ENCODE measurements at regions not wholly inside any gene's neighbourhood (a gene's known extent, or its start where the extent isn't known, plus 50 kb on each side); places are given as distances from the start of the nearest gene placed in this dataset.

DNA sequence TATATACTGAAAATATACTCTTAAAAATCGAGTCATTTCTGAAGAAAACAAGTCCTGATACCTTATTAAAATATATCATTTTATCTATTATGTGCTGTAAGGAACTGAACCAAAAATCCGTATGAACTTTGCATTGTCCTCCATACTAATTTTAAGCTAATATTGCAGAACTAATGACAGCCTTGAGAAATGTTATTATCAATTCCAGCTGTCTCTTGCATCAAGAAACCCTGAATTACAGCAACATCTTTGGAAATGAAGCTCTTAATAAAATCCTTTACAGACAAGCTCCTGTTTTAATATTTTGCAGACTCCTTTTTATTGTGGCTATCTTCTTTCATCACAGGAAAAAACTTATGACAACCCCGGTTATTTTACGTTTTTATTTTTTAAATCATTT is 1335.3 kb downstream of the EFNB2 start:
- H3K4me3 ChIP-seq (ENCODE audit: low read length in 2 of 2), result no peak overlapping the region
- H3K27me3 ChIP-seq (ENCODE audit: control insufficient read depth in 1 of 2, insufficient read depth in 2 of 2, low read length in 1 of 2), result no peaks in the 10 kb centered on the region
- no peaks in the 10 kb centered on the region for H3K4me1 ChIP-seq (ENCODE audit: control insufficient read depth in 1 of 2, insufficient read depth in 2 of 2, low read length in 2 of 2)
- WGBS, 2 donors, result 73 to 77% methylated on average over 4 of the region's 4 CpGs
- no peaks in the 10 kb centered on the region for H3K36me3 ChIP-seq (ENCODE audit: control insufficient read depth in 1 of 2, insufficient read depth in 2 of 2, low read length in 1 of 2)
- intact Hi-C loops (cut with DNase I), result no loop called here
- peaks cover 1% of the 10 kb centered on the region for H3K9me3 ChIP-seq (ENCODE audit: control insufficient read depth, low read length)
- ATAC-seq (ENCODE audit: low FRiP score), result no peak
- no peak for DNase-seq
- no peak overlapping the region for H3K27ac ChIP-seq (ENCODE audit: low read depth in 1 of 2, low read length in 2 of 2)

DNA sequence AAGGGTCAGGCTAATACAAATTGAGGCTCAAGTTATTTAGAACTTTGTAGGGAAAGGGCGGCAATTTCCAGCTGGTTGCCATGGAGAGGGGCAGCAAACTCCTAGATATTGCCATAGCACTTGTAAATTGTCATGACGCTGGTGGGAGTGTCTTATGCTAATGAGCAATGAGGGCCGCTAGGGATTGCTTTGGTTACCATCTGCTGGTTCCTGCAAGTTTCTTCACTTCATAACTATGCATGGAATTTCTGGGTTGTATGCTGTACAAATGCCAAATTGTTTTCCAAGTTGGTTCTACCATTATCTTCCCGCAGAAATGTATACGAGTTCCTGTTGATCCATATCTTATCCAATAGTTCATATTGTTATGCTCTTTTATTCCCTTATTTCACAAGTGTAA is 1339.4 kb downstream of the EFNB2 start:
- Histone ChIP-seq H3K27me3 (ENCODE audit: control insufficient read depth in 1 of 2, insufficient read depth in 2 of 2, low read length in 1 of 2) (no peaks in the 10 kb centered on the region), H3K27ac (ENCODE audit: low read depth in 1 of 2, low read length in 2 of 2) (no peak overlapping the region), H3K9me3 (ENCODE audit: control insufficient read depth, low read length) (peaks cover 1% of the 10 kb centered on the region), H3K4me3 (ENCODE audit: low read length in 2 of 2) (no peak overlapping the region), H3K4me1 (ENCODE audit: control insufficient read depth in 1 of 2, insufficient read depth in 2 of 2, low read length in 2 of 2) (no peaks in the 10 kb centered on the region), H3K36me3 (ENCODE audit: control insufficient read depth in 1 of 2, insufficient read depth in 2 of 2, low read length in 1 of 2) (no peaks in the 10 kb centered on the region)
- intact Hi-C loops (cut with DNase I), result no loop called here
- WGBS, 2 donors, result 46 to 56% methylated on average over 5 of the region's 5 CpGs
- DNase-seq, result no peak
- ATAC-seq (ENCODE audit: low FRiP score), result no peak

DNA sequence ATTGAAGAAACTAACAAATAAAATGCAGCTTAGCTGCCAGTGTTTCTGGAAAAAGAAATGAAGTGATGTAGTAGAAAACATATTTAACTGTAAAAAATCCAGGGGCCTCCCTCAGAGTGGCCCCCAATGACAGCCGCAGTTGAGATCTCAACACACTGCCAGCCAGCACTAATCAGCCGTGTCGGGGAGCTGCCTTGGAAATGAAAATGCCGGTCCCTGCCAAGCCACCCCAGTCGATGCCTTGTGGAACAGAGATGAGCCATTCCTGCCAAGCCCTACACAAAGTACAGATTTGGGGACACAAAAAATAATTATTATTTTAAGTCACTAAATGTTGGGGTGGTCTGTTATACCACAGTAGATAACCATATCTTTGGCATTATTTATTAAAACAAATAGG is 1342.4 kb downstream of the EFNB2 start:
- no peak overlapping the region for H3K27ac ChIP-seq (ENCODE audit: low read depth in 1 of 2, low read length in 2 of 2)
- no peaks in the 10 kb centered on the region for H3K27me3 ChIP-seq (ENCODE audit: control insufficient read depth in 1 of 2, insufficient read depth in 2 of 2, low read length in 1 of 2)
- no peaks in the 10 kb centered on the region for H3K36me3 ChIP-seq (ENCODE audit: control insufficient read depth in 1 of 2, insufficient read depth in 2 of 2, low read length in 1 of 2)
- DNase-seq (no peak), ATAC-seq (ENCODE audit: low FRiP score) (no peak)
- 11% methylated on average over 5 of the region's 5 CpGs for WGBS, 2 donors
- no peak overlapping the region for H3K4me3 ChIP-seq (ENCODE audit: low read length in 2 of 2)
- peaks cover 1% of the 10 kb centered on the region for H3K9me3 ChIP-seq (ENCODE audit: control insufficient read depth, low read length)
- intact Hi-C loops (cut with DNase I), result no loop called here
- no peaks in the 10 kb centered on the region for H3K4me1 ChIP-seq (ENCODE audit: control insufficient read depth in 1 of 2, insufficient read depth in 2 of 2, low read length in 2 of 2)

DNA sequence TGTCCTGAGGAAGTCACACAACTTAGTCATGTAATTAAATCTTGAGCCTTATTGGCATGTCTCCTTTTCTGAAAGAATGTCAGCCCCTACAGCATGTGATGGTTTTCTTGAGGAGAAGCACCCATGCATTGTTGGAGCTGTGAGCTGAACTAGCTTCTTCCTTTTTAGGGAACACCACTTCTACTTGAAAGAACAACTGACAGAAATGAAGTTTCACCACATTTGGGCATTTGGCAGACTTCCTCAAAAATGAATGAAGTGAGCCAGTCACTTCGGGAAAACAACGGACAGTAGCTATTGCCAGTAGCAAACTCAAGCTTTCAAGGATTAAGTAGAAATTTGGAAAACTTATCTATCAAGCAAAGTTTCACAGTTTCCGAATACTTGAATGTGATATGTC is 1351.3 kb downstream of the EFNB2 start:
- Histone ChIP-seq H3K4me3 (ENCODE audit: low read length in 2 of 2) (no peak overlapping the region), H3K27ac (ENCODE audit: low read depth in 1 of 2, low read length in 2 of 2) (no peak overlapping the region), H3K9me3 (ENCODE audit: control insufficient read depth, low read length) (no peaks in the 10 kb centered on the region), H3K27me3 (ENCODE audit: control insufficient read depth in 1 of 2, insufficient read depth in 2 of 2, low read length in 1 of 2) (no peaks in the 10 kb centered on the region), H3K36me3 (ENCODE audit: control insufficient read depth in 1 of 2, insufficient read depth in 2 of 2, low read length in 1 of 2) (no peaks in the 10 kb centered on the region), H3K4me1 (ENCODE audit: control insufficient read depth in 1 of 2, insufficient read depth in 2 of 2, low read length in 2 of 2) (no peaks in the 10 kb centered on the region)
- no peak for ATAC-seq (ENCODE audit: low FRiP score)
- DNase-seq, result no peak
- 68 to 69% methylated on average over 3 of the region's 3 CpGs for WGBS, 2 donors
- intact Hi-C loops (cut with DNase I), result no loop called here

DNA sequence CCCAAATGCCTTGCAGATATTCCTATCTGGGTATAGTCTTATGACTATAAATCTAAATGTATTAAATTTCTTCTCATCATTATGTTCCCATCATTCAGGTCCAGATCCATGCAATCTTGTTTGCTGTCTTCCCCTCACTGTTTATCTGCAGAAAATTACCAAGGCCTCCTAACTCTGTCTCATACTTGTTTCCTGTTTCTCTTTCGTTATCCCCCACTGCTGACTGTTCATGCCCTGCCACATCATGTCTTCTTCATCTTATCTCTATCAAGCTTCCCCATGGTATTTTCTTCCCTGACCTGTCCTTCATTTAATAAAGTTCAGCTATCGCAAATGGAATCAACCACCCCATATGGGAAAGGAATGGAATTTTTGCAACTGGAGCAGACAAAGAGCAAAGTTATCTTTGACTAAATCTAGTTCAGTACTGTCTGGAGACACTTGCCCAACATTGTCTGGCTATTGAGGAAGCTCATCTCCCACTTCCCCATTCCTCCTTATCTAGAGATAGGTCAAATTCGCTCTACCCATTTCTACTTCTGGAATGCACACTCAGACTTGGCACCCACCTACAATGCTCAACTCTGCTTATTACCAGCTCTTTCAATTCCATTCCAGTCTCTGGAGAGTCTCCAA is 1358.1 kb downstream of the EFNB2 start:
- DNase-seq, result no peak
- Histone ChIP-seq H3K4me3 (ENCODE audit: low read length in 2 of 2) (no peak overlapping the region), H3K27ac (ENCODE audit: low read depth in 1 of 2, low read length in 2 of 2) (no peak overlapping the region), H3K27me3 (ENCODE audit: control insufficient read depth in 1 of 2, insufficient read depth in 2 of 2, low read length in 1 of 2) (no peaks in the 10 kb centered on the region), H3K36me3 (ENCODE audit: control insufficient read depth in 1 of 2, insufficient read depth in 2 of 2, low read length in 1 of 2) (no peaks in the 10 kb centered on the region), H3K4me1 (ENCODE audit: control insufficient read depth in 1 of 2, insufficient read depth in 2 of 2, low read length in 2 of 2) (no peaks in the 10 kb centered on the region), H3K9me3 (ENCODE audit: control insufficient read depth, low read length) (no peaks in the 10 kb centered on the region)
- intact Hi-C loops (cut with DNase I), result no loop called here
- no peak for ATAC-seq (ENCODE audit: low FRiP score)
- 83% methylated on average over 3 of the region's 3 CpGs for WGBS, 2 donors

DNA sequence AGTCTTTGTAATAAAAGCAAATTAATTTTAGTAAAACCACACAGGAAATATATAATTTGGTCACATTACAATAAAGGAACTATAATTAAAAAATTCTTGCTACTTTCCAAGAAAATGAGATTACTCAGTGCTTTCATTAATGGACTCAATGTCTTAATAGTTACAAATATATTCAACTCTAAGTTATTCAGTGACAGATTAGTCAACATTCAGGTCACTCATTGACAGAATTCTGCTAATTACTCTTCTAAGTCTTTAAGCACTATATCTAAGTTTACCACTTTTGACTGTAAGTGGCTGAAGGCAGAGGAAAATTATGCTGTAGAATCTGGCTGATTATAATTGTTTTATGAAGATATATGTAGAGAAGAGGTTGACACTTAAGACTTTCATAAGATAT is 1365.0 kb downstream of the EFNB2 start:
- Histone ChIP-seq H3K27me3 (ENCODE audit: control insufficient read depth in 1 of 2, insufficient read depth in 2 of 2, low read length in 1 of 2) (no peaks in the 10 kb centered on the region), H3K4me3 (ENCODE audit: low read length in 2 of 2) (no peak overlapping the region), H3K9me3 (ENCODE audit: control insufficient read depth, low read length) (peaks cover 4% of the 10 kb centered on the region), H3K36me3 (ENCODE audit: control insufficient read depth in 1 of 2, insufficient read depth in 2 of 2, low read length in 1 of 2) (no peaks in the 10 kb centered on the region), H3K4me1 (ENCODE audit: control insufficient read depth in 1 of 2, insufficient read depth in 2 of 2, low read length in 2 of 2) (no peaks in the 10 kb centered on the region), H3K27ac (ENCODE audit: low read depth in 1 of 2, low read length in 2 of 2) (no peak overlapping the region)
- ATAC-seq (ENCODE audit: low FRiP score) (no peak), DNase-seq (no peak)
- intact Hi-C loops (cut with DNase I), result no loop called here

DNA sequence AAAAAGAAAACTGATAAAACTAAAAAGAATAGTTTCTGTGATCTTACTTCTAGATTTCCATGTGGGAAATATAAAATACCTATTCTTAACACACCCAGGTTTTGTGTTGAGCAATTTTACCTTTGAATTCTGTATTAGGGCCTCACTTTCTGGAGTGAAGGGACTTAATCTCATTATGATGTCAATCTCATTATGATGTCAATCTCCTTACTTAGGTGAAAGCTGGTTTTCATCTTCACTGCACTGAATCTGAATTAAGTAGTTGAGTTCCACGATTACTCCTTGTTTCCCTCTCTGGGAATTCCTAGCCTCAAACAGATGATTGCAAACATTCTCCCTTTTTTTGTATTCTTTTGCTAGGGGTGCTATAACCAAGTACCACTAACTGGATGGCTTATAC is 1367.2 kb downstream of the EFNB2 start:
- DNase-seq (no peak), ATAC-seq (ENCODE audit: low FRiP score) (no peak)
- WGBS, 2 donors, result 75 to 77% methylated on average over 1 of the region's 1 CpG
- intact Hi-C loops (cut with DNase I), result no loop called here
- Histone ChIP-seq H3K27me3 (ENCODE audit: control insufficient read depth in 1 of 2, insufficient read depth in 2 of 2, low read length in 1 of 2) (no peaks in the 10 kb centered on the region), H3K36me3 (ENCODE audit: control insufficient read depth in 1 of 2, insufficient read depth in 2 of 2, low read length in 1 of 2) (no peaks in the 10 kb centered on the region), H3K27ac (ENCODE audit: low read depth in 1 of 2, low read length in 2 of 2) (no peak overlapping the region), H3K9me3 (ENCODE audit: control insufficient read depth, low read length) (peaks cover 7% of the 10 kb centered on the region), H3K4me1 (ENCODE audit: control insufficient read depth in 1 of 2, insufficient read depth in 2 of 2, low read length in 2 of 2) (no peaks in the 10 kb centered on the region), H3K4me3 (ENCODE audit: low read length in 2 of 2) (no peak overlapping the region)

DNA sequence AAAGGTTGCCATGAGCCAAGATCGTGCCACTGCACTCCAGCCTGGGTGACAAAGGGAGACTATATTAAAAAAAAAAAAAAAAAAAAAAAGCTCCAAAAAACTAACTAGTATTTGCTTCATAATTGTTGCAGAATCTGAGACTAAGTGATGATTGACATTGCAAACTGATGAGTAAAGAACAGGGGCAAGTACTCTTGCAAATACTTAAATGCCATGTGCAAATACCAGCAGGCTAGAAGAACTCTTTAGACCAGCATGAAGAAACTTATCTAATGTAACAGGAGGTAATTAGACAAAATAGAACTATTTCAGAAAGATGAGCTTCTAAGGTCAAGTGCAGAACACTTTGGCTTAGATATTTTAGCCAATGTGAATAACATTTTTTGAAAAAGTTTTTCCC is 1368.1 kb downstream of the EFNB2 start:
- H3K4me1 ChIP-seq (ENCODE audit: control insufficient read depth in 1 of 2, insufficient read depth in 2 of 2, low read length in 2 of 2), result no peaks in the 10 kb centered on the region
- DNase-seq (no peak), ATAC-seq (ENCODE audit: low FRiP score) (no peak)
- peaks cover 7% of the 10 kb centered on the region for H3K9me3 ChIP-seq (ENCODE audit: control insufficient read depth, low read length)
- H3K36me3 ChIP-seq (ENCODE audit: control insufficient read depth in 1 of 2, insufficient read depth in 2 of 2, low read length in 1 of 2), result no peaks in the 10 kb centered on the region
- H3K27me3 ChIP-seq (ENCODE audit: control insufficient read depth in 1 of 2, insufficient read depth in 2 of 2, low read length in 1 of 2), result no peaks in the 10 kb centered on the region
- no peak overlapping the region for H3K4me3 ChIP-seq (ENCODE audit: low read length in 2 of 2)
- no peak overlapping the region for H3K27ac ChIP-seq (ENCODE audit: low read depth in 1 of 2, low read length in 2 of 2)
- 92 to 95% methylated on average over 1 of the region's 1 CpG for WGBS, 2 donors
- intact Hi-C loops (cut with DNase I), result no loop called here

DNA sequence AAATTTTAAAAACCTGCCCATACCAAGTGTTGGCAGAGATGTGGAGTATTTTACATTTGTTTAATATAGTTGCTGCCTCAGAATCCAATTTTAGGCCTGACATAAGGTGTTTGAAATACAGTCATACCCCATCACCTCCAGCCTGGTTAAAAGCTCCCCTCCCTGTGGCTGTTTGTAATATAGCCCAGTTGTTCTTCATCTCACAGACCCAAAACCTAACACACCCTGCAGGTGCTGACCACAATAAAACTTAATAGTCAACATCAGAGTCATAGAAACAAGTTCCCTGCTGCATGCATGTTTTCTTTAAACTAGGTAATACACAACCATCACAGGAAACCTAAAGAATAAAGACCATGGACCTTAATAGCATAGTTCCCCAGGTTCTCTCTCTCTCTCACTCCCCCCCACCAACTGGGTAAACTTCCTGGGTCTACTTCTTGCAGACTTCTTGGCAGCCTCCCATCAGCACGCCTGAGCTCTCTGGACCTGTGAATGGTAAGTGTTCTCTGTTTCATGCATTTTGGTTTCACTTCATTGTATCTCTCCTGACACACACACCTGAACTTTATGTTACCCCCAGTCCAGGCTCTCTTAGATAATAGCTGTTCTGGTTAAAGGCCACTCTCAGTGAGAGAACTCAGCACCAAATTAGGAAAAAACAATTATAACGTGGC is 1369.9 kb downstream of the EFNB2 start:
- Histone ChIP-seq H3K4me1 (ENCODE audit: control insufficient read depth in 1 of 2, insufficient read depth in 2 of 2, low read length in 2 of 2) (no peaks in the 10 kb centered on the region), H3K27me3 (ENCODE audit: control insufficient read depth in 1 of 2, insufficient read depth in 2 of 2, low read length in 1 of 2) (no peaks in the 10 kb centered on the region), H3K36me3 (ENCODE audit: control insufficient read depth in 1 of 2, insufficient read depth in 2 of 2, low read length in 1 of 2) (no peaks in the 10 kb centered on the region), H3K4me3 (ENCODE audit: low read length in 2 of 2) (no peak overlapping the region), H3K9me3 (ENCODE audit: control insufficient read depth, low read length) (peaks cover 3% of the 10 kb centered on the region), H3K27ac (ENCODE audit: low read depth in 1 of 2, low read length in 2 of 2) (no peak overlapping the region)
- intact Hi-C loops (cut with DNase I), result no loop called here
- 24 to 34% methylated on average over 2 of the region's 2 CpGs for WGBS, 2 donors
- ATAC-seq (ENCODE audit: low FRiP score), result no peak
- no peak for DNase-seq

All from aorta (tissue), 5 donors.